HG03520 (cell line): ENCODE measurements at regions not wholly inside any gene's neighbourhood (a gene's known extent, or its start where the extent isn't known, plus 50 kb on each side); places are given as distances from the start of the nearest gene placed in this dataset.
"Not testable (repeated sequence)": the region's sequence is repeated elsewhere in the genome, so short reads cannot be mapped to it uniquely, and the experiment has no call there.

Source experiments
- ATAC-seq: cut with Tn5 transposase; IDR thresholded peaks from one replicate; pipeline ENCODE4 v1.9.1; 2021; ENCODE audit warnings: mild to moderate bottlenecking, moderate library complexity; ENCODE audit not compliant: unreplicated experiment

- no peak for ATAC-seq
These were observed 94.7 kb upstream of the ERRFI1 start for GRCh38 chr1:8120693-8121260.

- not testable (repeated sequence) for ATAC-seq
These were observed 92.6 kb upstream of the ERRFI1 start for GRCh38 chr1:8118736-8119135.

- ATAC-seq: no peak
These were observed 91.9 kb upstream of the ERRFI1 start for GRCh38 chr1:8118031-8118451.

GRCh38 chr1:8116894-8117264 is 90.8 kb upstream of the ERRFI1 start:
- ATAC-seq: no peak

- no peak for ATAC-seq
These were observed 89.7 kb upstream of the ERRFI1 start for GRCh38 chr1:8115769-8116167.

GRCh38 chr1:8115031-8115768 is 89.1 kb upstream of the ERRFI1 start:
- ATAC-seq: no peak

GRCh38 chr1:8113262-8114220 is 87.4 kb upstream of the ERRFI1 start:
- ATAC-seq: no peak

GRCh38 chr1:8112611-8113261 is 86.6 kb upstream of the ERRFI1 start:
- no peak for ATAC-seq

GRCh38 chr1:8111560-8111959 is 85.5 kb upstream of the ERRFI1 start:
- ATAC-seq: no peak

GRCh38 chr1:8109216-8109615 is 83.1 kb upstream of the ERRFI1 start:
- no peak for ATAC-seq

- ATAC-seq: no peak
These were observed 81.8 kb upstream of the ERRFI1 start for GRCh38 chr1:8107897-8108296.

- ATAC-seq: no peak
These were observed 78.4 kb upstream of the ERRFI1 start for GRCh38 chr1:8104278-8105236.

- no peak for ATAC-seq
These were observed 71.8 kb upstream of the ERRFI1 start for GRCh38 chr1:8097908-8098307.

- ATAC-seq: peak; percentile 85
These were observed 71.1 kb upstream of the ERRFI1 start for GRCh38 chr1:8097077-8097799.

GRCh38 chr1:8096105-8097011 is 70.2 kb upstream of the ERRFI1 start:
- ATAC-seq: no peak

GRCh38 chr1:8095584-8095983 is 69.5 kb upstream of the ERRFI1 start:
- ATAC-seq: no peak

GRCh38 chr1:8094481-8095241 is 68.6 kb upstream of the ERRFI1 start:
- ATAC-seq: no peak
